ENCODE measurements at regions not wholly inside any gene's neighbourhood (a gene's known extent, or its start where the extent isn't known, plus 50 kb on each side); places are given as distances from the start of the nearest gene placed in this dataset.

DNA sequence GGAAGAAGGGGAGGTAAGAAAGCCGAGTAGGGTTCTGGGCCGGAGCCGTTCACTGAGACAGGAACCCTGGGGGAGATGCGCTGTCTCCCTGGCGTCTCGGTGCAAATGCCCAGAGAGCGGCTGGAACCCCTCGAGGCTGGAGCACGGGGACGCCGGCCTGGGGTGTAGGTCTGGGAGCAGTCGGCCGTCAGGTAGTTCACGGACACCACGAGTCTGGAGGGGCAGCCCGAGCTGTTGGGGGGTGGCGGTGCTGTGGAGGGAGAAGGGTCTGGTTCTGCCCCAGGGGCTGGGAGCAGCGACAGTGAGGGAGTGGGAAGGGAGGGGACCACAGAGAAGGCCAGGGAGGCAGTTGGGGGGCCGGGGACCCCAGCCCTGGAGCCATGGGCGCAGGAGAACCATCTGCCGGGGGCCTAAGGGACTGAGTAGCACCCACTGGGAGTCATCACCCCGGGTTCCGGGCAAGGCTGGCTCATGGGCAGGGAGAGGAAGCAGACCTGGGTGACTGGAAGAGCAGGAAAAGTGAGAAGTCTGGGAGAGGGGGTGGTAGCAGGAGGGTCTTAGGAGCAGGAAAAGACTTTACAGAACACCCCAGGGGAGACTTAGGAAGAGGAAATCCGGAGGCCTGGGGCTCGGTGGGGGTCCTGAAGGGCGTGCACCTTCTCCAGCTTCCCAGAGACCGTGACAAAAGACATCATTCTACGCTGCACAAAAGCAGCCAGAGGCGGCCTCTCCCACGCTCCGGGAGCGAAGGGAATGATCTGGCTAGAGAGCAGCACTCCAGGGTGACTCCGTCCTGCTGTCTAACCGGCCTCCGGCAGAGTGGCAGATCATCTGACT is 173.1 kb upstream of the SOX1 start:
- 14 to 25% methylated on average over 35 of the region's 35 CpGs for WGBS, 2 donors
- intact Hi-C loops (cut with DNase I), result no loop called here

DNA sequence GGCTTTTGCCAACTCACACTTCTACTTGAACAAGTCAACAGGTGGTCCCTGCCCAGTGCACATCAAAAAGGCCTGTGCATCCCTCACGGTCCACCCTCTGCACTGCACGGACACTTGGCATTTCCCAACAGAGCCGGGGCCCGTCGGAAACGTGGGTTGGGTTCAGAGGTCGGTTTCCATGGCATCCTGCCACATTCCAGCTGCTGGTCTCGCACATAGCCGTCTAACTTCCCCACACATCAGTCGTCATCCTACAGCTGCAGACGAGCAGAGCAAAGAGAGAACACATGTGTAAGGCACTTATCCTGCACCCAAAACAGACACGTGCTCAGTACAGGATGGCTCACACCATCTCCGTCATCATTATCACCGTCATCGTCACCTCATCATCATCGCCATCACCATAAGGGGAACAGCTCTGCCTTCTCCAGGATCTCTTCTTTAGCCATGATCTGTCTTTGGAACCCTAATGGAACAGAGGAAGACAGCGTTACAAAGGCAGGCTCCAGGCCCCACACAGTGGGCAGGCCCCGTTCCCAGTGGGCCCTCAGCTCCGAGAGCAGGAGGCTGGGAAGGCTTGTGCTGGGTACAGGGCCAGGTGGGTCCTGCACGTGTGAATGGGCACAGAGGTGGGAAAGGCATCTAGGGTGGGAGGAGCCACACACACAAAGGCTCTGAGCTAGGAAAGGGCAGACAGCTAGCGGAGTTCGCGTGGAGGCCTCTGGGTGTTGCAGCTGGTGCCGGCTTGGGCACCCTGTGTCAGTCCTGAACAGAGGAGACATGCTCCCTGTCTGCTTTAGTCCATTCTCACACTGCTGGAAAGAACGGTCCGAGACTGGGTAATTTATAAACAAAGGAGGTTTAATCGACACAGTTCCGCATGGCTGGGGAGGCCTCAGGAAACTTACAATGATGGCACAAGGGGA is 170.8 kb upstream of the SOX1 start:
- H3K27me3 ChIP-seq, result peaks cover 10% of the 10 kb centered on the region
- H3K27ac ChIP-seq, result no peak overlapping the region
- H3K4me3 ChIP-seq (replicated peaks in 1 of 3), result no peak overlapping the region
- H3K9me3 ChIP-seq, result no peaks in the 10 kb centered on the region
- 69 to 74% methylated on average over 26 to 27 of the region's 28 CpGs for WGBS, 2 donors
- peaks cover 0 to 13% of the 10 kb centered on the region in 2 donors for H3K4me1 ChIP-seq
- no peak for DNase-seq
- TF ChIP-seq, protein P1, sequence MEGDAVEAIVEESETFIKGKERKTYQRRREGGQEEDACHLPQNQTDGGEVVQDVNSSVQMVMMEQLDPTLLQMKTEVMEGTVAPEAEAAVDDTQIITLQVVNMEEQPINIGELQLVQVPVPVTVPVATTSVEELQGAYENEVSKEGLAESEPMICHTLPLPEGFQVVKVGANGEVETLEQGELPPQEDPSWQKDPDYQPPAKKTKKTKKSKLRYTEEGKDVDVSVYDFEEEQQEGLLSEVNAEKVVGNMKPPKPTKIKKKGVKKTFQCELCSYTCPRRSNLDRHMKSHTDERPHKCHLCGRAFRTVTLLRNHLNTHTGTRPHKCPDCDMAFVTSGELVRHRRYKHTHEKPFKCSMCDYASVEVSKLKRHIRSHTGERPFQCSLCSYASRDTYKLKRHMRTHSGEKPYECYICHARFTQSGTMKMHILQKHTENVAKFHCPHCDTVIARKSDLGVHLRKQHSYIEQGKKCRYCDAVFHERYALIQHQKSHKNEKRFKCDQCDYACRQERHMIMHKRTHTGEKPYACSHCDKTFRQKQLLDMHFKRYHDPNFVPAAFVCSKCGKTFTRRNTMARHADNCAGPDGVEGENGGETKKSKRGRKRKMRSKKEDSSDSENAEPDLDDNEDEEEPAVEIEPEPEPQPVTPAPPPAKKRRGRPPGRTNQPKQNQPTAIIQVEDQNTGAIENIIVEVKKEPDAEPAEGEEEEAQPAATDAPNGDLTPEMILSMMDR (IDR thresholded peaks at IDR 0.05), result no peak
- no peak for TF ChIP-seq POLR2A (IDR thresholded peaks at IDR 0.05)
- no peaks in the 10 kb centered on the region for H3K36me3 ChIP-seq
- intact Hi-C loops (cut with DNase I), result no loop called here

More for the DNA sequence above, 173.1 kb upstream of the SOX1 start:
- Histone ChIP-seq H3K27ac (no peak overlapping the region), H3K9me3 (no peaks in the 10 kb centered on the region), H3K4me3 (replicated peaks in 1 of 3) (no peak overlapping the region), H3K36me3 (no peaks in the 10 kb centered on the region), H3K27me3 (peaks cover 10% of the 10 kb centered on the region), H3K4me1 (peaks cover 0 to 4% of the 10 kb centered on the region in 2 donors)
- no peak for DNase-seq
- no peak for TF ChIP-seq POLR2A (IDR thresholded peaks at IDR 0.05)
- TF ChIP-seq, protein P1 (IDR thresholded peaks at IDR 0.05), result no peak

DNA sequence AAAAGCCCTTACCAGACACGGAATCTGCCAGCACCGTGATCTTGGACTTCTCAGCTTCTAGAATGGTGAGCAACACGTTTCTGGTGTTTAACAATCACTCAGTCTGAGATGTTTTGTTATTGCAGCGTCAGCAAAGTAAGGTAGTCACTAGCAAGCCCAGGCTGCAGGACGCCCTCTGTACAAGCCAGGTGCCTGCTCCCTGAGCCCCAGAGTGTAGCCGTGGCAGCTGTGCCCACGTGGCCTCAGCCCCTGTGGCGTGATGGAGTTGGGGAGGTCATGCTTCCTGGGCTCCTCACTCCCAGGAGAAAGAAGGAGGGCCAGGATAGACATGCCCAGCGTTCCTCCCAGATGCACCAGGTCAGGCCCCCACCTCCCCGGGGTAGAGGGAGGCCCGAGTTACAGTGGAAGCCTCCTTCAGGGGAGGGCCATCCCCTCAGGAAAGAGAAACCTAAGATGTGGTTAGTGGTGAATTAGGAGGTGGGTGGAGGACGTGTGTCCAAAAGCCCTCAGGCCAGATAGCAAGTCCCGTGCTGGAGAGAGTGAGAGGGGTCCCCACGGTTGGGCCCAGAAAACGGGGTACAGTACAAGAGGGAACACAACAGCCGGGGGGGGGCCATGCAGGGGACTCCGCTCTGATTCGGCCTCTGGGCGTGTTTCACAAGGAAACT is 169.6 kb upstream of the SOX1 start:
- no peaks in the 10 kb centered on the region for H3K36me3 ChIP-seq
- intact Hi-C loops (cut with DNase I), result no loop called here
- no peak overlapping the region for H3K27ac ChIP-seq
- H3K9me3 ChIP-seq, result no peaks in the 10 kb centered on the region
- H3K4me1 ChIP-seq, result peaks cover 0 to 14% of the 10 kb centered on the region in 2 donors
- 67 to 71% methylated on average over 14 to 19 of the region's 19 CpGs for WGBS, 2 donors
- peaks cover 10% of the 10 kb centered on the region for H3K27me3 ChIP-seq
- no peak for DNase-seq
- TF ChIP-seq, protein P1 (IDR thresholded peaks at IDR 0.05), result no peak
- TF ChIP-seq POLR2A (IDR thresholded peaks at IDR 0.05), result no peak
- no peak overlapping the region for H3K4me3 ChIP-seq (replicated peaks in 1 of 3)

DNA sequence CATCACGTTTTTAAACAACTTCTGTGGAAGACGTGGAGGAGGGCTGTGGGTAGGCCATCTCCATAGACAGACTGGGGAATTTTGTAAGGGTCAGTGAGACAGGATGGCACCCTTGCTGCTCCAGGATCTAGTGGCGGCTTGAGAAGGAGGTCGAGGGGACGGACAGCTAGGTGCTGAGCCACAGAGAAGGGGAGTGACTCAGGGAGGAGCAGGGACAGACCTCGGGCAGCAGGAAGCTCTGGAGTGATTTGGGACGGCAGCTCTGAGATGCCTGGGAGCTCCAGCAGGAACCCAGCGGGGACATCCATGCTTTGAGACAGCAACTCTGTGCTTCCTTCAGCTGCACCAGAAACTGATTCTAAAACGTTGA is 169.1 kb upstream of the SOX1 start:
- H3K4me1 ChIP-seq, result peaks cover 0 to 14% of the 10 kb centered on the region in 2 donors
- no peak for TF ChIP-seq POLR2A (IDR thresholded peaks at IDR 0.05)
- TF ChIP-seq, protein P1 (IDR thresholded peaks at IDR 0.05), result no peak
- no peak overlapping the region for H3K4me3 ChIP-seq (replicated peaks in 1 of 3)
- intact Hi-C loops (cut with DNase I), result no loop called here
- DNase-seq, result no peak
- no peaks in the 10 kb centered on the region for H3K36me3 ChIP-seq
- no peaks in the 10 kb centered on the region for H3K9me3 ChIP-seq
- no peak overlapping the region for H3K27ac ChIP-seq
- peaks cover 8% of the 10 kb centered on the region for H3K27me3 ChIP-seq
- 74 to 79% methylated on average over 9 of the region's 9 CpGs for WGBS, 2 donors

Measured in thyroid gland (tissue), 4 donors.